ENCODE measurements at regions not wholly inside any gene's neighbourhood (a gene's known extent, or its start where the extent isn't known, plus 50 kb on each side); places are given as distances from the start of the nearest gene placed in this dataset.
"Not testable (repeated sequence)": the region's sequence is repeated elsewhere in the genome, so short reads cannot be mapped to it uniquely, and the experiment has no call there.

DNA sequence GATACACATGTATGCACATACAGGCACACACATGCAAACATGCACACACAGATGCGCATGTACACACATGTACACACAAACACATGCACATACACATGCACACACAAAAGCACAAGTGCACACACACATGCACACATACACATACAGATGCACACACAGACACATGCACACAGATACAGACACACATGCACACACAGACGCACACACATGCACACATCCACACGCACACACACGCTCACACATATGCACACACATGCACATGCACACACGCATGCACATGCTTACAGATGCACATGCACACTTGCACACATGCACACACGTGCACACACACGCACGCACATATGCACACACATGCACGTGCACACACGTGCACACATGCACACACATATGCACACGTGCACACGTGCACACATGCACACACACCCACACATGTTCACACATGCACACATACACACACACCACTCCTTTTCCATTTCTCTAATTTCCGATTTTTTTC, 283.8 kb upstream of the FRG2C start:
- TF ChIP-seq, protein P1, sequence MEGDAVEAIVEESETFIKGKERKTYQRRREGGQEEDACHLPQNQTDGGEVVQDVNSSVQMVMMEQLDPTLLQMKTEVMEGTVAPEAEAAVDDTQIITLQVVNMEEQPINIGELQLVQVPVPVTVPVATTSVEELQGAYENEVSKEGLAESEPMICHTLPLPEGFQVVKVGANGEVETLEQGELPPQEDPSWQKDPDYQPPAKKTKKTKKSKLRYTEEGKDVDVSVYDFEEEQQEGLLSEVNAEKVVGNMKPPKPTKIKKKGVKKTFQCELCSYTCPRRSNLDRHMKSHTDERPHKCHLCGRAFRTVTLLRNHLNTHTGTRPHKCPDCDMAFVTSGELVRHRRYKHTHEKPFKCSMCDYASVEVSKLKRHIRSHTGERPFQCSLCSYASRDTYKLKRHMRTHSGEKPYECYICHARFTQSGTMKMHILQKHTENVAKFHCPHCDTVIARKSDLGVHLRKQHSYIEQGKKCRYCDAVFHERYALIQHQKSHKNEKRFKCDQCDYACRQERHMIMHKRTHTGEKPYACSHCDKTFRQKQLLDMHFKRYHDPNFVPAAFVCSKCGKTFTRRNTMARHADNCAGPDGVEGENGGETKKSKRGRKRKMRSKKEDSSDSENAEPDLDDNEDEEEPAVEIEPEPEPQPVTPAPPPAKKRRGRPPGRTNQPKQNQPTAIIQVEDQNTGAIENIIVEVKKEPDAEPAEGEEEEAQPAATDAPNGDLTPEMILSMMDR (IDR thresholded peaks at IDR 0.05) = no peak
- TF ChIP-seq POLR2A (IDR thresholded peaks at IDR 0.05) = no peak
- WGBS, 2 donors = 92 to 95% methylated on average over 13 of the region's 13 CpGs

DNA sequence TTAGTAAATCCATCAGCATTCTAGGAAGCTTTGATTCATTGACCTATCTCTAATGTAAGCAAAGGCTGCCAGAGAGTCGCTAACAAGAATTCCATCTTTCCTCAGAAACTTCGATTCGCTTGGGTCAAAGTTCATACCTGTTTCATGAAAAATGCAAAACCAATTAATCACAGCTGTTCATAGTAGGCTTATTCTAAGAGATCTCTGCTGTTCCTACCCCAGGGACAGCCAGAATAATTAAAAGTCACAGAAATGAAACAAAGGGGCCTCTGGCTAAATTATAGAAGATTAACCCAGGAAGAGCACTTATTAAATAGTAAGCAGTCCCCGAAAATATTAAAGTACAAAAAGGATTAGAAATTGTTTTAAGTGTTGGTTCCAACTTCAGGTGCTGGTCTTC, 280.1 kb upstream of the FRG2C start:
- H3K4me3 ChIP-seq (ENCODE audit: low read depth, poor library complexity, severe bottlenecking); DNase-seq (ENCODE audit: low spot score in 2 of 2); intact Hi-C loops (cut with DNase I; ENCODE audit: low total_unique reads): not testable (repeated sequence)
- WGBS, 2 donors = 81 to 88% methylated on average over 4 of the region's 4 CpGs

More for the DNA sequence above, 283.8 kb upstream of the FRG2C start:
- intact Hi-C loops (cut with DNase I; ENCODE audit: low total_unique reads) = no loop called here
- DNase-seq (ENCODE audit: low spot score in 2 of 2) = no peak
- H3K4me3 ChIP-seq (ENCODE audit: low read depth, poor library complexity, severe bottlenecking) = no peak overlapping the region

- DNase-seq (ENCODE audit: low spot score in 2 of 2); intact Hi-C loops (cut with DNase I; ENCODE audit: low total_unique reads); H3K4me3 ChIP-seq (ENCODE audit: low read depth, poor library complexity, severe bottlenecking): not testable (repeated sequence)
- 43 to 49% methylated on average over 3 to 5 of the region's 5 CpGs for WGBS, 2 donors
Observed at GRCh38 chr3:75388486-75389124, 275.5 kb upstream of the FRG2C start.

GRCh38 chr3:75393288-75393694, 270.8 kb upstream of the FRG2C start:
- DNase-seq (ENCODE audit: low spot score in 2 of 2); H3K4me3 ChIP-seq (ENCODE audit: low read depth, poor library complexity, severe bottlenecking); intact Hi-C loops (cut with DNase I; ENCODE audit: low total_unique reads): not testable (repeated sequence)
- 48 to 50% methylated on average over 3 of the region's 3 CpGs for WGBS, 2 donors

DNA sequence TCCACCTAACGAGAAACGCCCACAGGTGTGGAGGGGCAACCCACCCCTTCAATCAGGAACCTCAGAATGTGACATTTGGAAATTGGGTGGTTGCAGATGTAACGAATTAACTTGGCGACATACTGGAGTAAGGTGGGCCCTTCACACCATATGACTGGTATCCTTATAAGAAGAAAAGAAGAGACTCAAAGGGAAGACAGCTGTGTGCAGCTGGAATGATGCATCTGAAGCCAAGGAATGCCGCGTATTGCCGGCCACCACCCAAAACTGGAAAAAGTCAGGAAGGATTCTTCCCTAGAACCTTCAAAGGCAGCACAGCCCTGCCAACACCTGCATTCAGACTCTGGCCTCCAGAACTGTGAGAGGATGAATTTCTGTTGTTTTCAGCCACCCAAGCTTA, 270.0 kb upstream of the FRG2C start:
- DNase-seq (ENCODE audit: low spot score in 2 of 2); intact Hi-C loops (cut with DNase I; ENCODE audit: low total_unique reads); H3K4me3 ChIP-seq (ENCODE audit: low read depth, poor library complexity, severe bottlenecking): not testable (repeated sequence)
- 81 to 82% methylated on average over 7 of the region's 7 CpGs for WGBS, 2 donors

GRCh38 chr3:75394562-75395360, 269.4 kb upstream of the FRG2C start:
- intact Hi-C loops (cut with DNase I; ENCODE audit: low total_unique reads); H3K4me3 ChIP-seq (ENCODE audit: low read depth, poor library complexity, severe bottlenecking); DNase-seq (ENCODE audit: low spot score in 2 of 2): not testable (repeated sequence)
- whole genome bisulfite sequencing, 2 donors = 72 to 80% methylated on average over 15 of the region's 15 CpGs

- 44 to 48% methylated on average over 26 to 42 of the region's 61 CpGs for WGBS, 2 donors
- H3K4me3 ChIP-seq (ENCODE audit: low read depth, poor library complexity, severe bottlenecking) = no peak overlapping the region
- intact Hi-C loops (cut with DNase I; ENCODE audit: low total_unique reads) = no loop called here
- TF ChIP-seq POLR2A (IDR thresholded peaks at IDR 0.05) = no peak
- TF ChIP-seq, protein P1 (IDR thresholded peaks at IDR 0.05) = no peak
- DNase-seq (ENCODE audit: low spot score in 2 of 2) = no peak
Observed at GRCh38 chr3:75395580-75396315, 268.4 kb upstream of the FRG2C start.

- WGBS, 2 donors = 56 to 65% methylated on average over 6 to 12 of the region's 29 CpGs
- DNase-seq (ENCODE audit: low spot score in 2 of 2) = no peak
- TF ChIP-seq, protein P1 (IDR thresholded peaks at IDR 0.05) = no peak
- no peak for TF ChIP-seq POLR2A (IDR thresholded peaks at IDR 0.05)
- intact Hi-C loops (cut with DNase I; ENCODE audit: low total_unique reads) = no loop called here
- H3K4me3 ChIP-seq (ENCODE audit: low read depth, poor library complexity, severe bottlenecking) = no peak overlapping the region
Observed at GRCh38 chr3:75396316-75396802, 267.8 kb upstream of the FRG2C start.

- intact Hi-C loops (cut with DNase I; ENCODE audit: low total_unique reads); H3K4me3 ChIP-seq (ENCODE audit: low read depth, poor library complexity, severe bottlenecking); DNase-seq (ENCODE audit: low spot score in 2 of 2): not testable (repeated sequence)
- 92 to 93% methylated on average over 20 of the region's 20 CpGs for WGBS, 2 donors
Observed at GRCh38 chr3:75397486-75397885, 266.6 kb upstream of the FRG2C start.

DNA sequence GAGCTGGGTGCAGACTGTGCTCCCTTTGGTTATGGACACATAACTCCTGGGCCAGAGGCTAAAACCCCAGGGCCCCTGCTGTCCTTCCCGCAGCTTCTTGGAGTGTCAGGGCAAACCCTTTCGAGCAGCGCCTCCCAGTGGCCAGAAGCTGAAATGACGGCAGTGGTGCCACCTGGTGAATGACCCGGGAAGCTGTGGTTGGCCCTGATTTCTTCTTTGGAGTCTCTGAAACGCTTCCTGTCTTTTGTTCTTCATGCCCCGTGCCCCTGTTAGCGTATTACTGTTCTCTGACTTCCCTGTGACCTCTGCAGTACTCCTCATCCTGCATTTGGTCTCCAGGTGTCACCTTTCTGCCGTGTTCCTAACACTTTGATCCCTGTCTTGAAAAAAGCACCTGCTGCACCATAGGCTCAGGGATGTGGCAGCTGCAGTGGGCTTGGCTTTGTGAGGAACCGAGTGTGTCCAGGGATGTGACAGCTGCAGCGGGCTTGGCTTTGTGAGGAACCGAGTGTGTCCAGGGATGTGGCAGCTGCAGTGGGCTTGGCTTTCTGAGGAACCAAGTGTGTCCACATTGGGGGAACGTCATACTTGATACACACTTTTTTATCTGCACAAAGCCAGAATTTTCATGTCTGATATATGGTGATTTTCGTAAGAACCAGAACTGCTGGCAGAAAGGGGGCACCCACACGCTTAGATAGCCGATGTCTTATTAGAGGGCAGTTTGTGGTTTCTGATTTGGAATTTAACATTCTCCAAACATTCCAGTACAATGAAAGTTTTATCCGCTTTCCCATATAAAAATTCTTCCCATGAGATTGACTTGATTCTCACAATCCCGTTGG, 241.8 kb upstream of the FRG2C start:
- intact Hi-C loops (cut with DNase I; ENCODE audit: low total_unique reads); H3K4me3 ChIP-seq (ENCODE audit: low read depth, poor library complexity, severe bottlenecking); DNase-seq (ENCODE audit: low spot score in 2 of 2): not testable (repeated sequence)
- WGBS, 2 donors = 56 to 57% methylated on average over 18 of the region's 18 CpGs
